Central memory CD4-positive, alpha-beta T cell (primary cell): ENCODE measurements at regions not wholly inside any gene's neighbourhood (a gene's known extent, or its start where the extent isn't known, plus 50 kb on each side); places are given as distances from the start of the nearest gene placed in this dataset.

Source experiments
- DNase-seq: peaks from one replicate; pipeline ENCODE4 v3.0.0; 2022

- DNase-seq: no peak
These were observed 557.6 kb downstream of the SPRY1 start for GRCh38 chr4:123954220-123954619.

GRCh38 chr4:123955167-123955800 is 558.7 kb downstream of the SPRY1 start:
- no peak for DNase-seq

GRCh38 chr4:123956204-123956603 is 559.6 kb downstream of the SPRY1 start:
- DNase-seq: no peak

GRCh38 chr4:123966990-123967769 is 570.6 kb downstream of the SPRY1 start:
- DNase-seq: no peak

GRCh38 chr4:123972031-123972430 is 575.4 kb downstream of the SPRY1 start:
- no peak for DNase-seq

GRCh38 chr4:123974386-123975149 is 578.0 kb downstream of the SPRY1 start:
- no peak for DNase-seq

GRCh38 chr4:123976285-123976684 is 579.7 kb downstream of the SPRY1 start:
- DNase-seq: no peak

GRCh38 chr4:123976819-123977218 is 580.2 kb downstream of the SPRY1 start:
- no peak for DNase-seq

- no peak for DNase-seq
These were observed 581.1 kb downstream of the SPRY1 start for GRCh38 chr4:123977641-123978081.

GRCh38 chr4:123978637-123979036 is 582.0 kb downstream of the SPRY1 start:
- DNase-seq: no peak

GRCh38 chr4:123980736-123981300 is 584.2 kb downstream of the SPRY1 start:
- DNase-seq: no peak

GRCh38 chr4:123984886-123985285 is 588.3 kb downstream of the SPRY1 start:
- no peak for DNase-seq

GRCh38 chr4:123986268-123986798 is 589.7 kb downstream of the SPRY1 start:
- no peak for DNase-seq

GRCh38 chr4:123987408-123987807 is 590.8 kb downstream of the SPRY1 start:
- no peak for DNase-seq

GRCh38 chr4:123990310-123990870 is 593.8 kb downstream of the SPRY1 start:
- no peak for DNase-seq

GRCh38 chr4:123994917-123995316 is 598.3 kb downstream of the SPRY1 start:
- no peak for DNase-seq

- DNase-seq: no peak
These were observed 599.3 kb downstream of the SPRY1 start for GRCh38 chr4:123995936-123996335.

- DNase-seq: no peak
These were observed 600.3 kb downstream of the SPRY1 start for GRCh38 chr4:123996718-123997510.

- DNase-seq: no peak
These were observed 601.3 kb downstream of the SPRY1 start for GRCh38 chr4:123997776-123998449.

GRCh38 chr4:124000233-124000632 is 603.6 kb downstream of the SPRY1 start:
- DNase-seq: no peak

GRCh38 chr4:124015766-124016165 is 619.2 kb downstream of the SPRY1 start:
- no peak for DNase-seq
